MM.1S (cell line): ENCODE measurements at regions not wholly inside any gene's neighbourhood (a gene's known extent, or its start where the extent isn't known, plus 50 kb on each side); places are given as distances from the start of the nearest gene placed in this dataset.

Experiments used
- CTCF ChIP-seq: fragments of 300-600 bp; sonication (generic); IDR thresholded peaks from 2 replicates; pipeline ENCODE4 v1.5.1; 2016; ENCODE audit warnings: antibody characterized with exemption, low read length, mixed read lengths
- EZH2 ChIP-seq: fragments of 300-600 bp; sonication (generic); optimal IDR thresholded peaks from 2 replicates; pipeline ENCODE3; 2017; ENCODE audit warnings: low read depth, mild to moderate bottlenecking, antibody characterized with exemption, low read length, mixed read lengths
- EZH2phosphoT487 ChIP-seq: fragments of 300-600 bp; sonication (generic); IDR thresholded peaks from 2 replicates; pipeline ENCODE4 v1.6.1; 2018; ENCODE audit warnings: antibody characterized with exemption, low read length

- no peak for TF ChIP-seq CTCF
- TF ChIP-seq EZH2, result no peak
- no peak for TF ChIP-seq EZH2phosphoT487
Observed at GRCh38 chr7:85525676-85526075, 338.8 kb upstream of the SEMA3D start.
